Small intestine (tissue), 7 donors: ENCODE measurements at regions not wholly inside any gene's neighbourhood (a gene's known extent, or its start where the extent isn't known, plus 50 kb on each side); places are given as distances from the start of the nearest gene placed in this dataset.
A peak's percentile ranks its signal among the peaks of the same experiment; 100 is the strongest.

Experiments
- DNase-seq, 2 donors: peaks; one replicate each; pipeline versions ENCODE4 v3.0.0 to v3.0.0-alpha.2; 2013
- FAIRE-seq: peaks from 2 replicates; lab custom pipeline; 2012; peaks lifted over from hg19 to GRCh38; lab: Jason Lieb, UNC
- H3K27ac ChIP-seq, 3 donors: one replicate each; pipeline ENCODE4 v1.5.1; 2013; ENCODE audit warnings: low read length in 2 of 3, mild to moderate bottlenecking in 2 of 3, control low read depth in 1 of 3, inconsistent platforms in 1 of 3, low read depth in 1 of 3, moderate library complexity in 1 of 3
- H3K27me3 ChIP-seq, 3 donors: one replicate each; pipeline ENCODE4 v1.6.1; 2013; ENCODE audit warnings: low read length in 3 of 3, inconsistent platforms in 1 of 3; ENCODE audit not compliant: control insufficient read depth in 3 of 3, insufficient read depth in 3 of 3
- H3K36me3 ChIP-seq, 3 donors: one replicate each; pipeline ENCODE4 v1.6.1; 2013; ENCODE audit warnings: low read length in 3 of 3, inconsistent platforms in 1 of 3, low read depth in 1 of 3, mild to moderate bottlenecking in 1 of 3, moderate library complexity in 1 of 3; ENCODE audit not compliant: control insufficient read depth in 3 of 3, insufficient read depth in 2 of 3
- H3K4me1 ChIP-seq, 3 donors: one replicate each; pipeline ENCODE4 v1.6.1; 2013; ENCODE audit warnings: low read length in 2 of 3, inconsistent platforms in 1 of 3, low read depth in 1 of 3, mild to moderate bottlenecking in 1 of 3, moderate library complexity in 1 of 3; ENCODE audit not compliant: control insufficient read depth in 3 of 3, insufficient read depth in 2 of 3
- H3K4me3 ChIP-seq, 3 donors: one replicate each; pipeline ENCODE4 v1.5.1; 2013; ENCODE audit warnings: low read length in 3 of 3, control low read depth in 1 of 3, inconsistent platforms in 1 of 3, low read depth in 1 of 3, mild to moderate bottlenecking in 1 of 3, moderate library complexity in 1 of 3
- H3K9me3 ChIP-seq, 2 donors: one replicate each; pipeline ENCODE4 v1.6.1; 2013; ENCODE audit warnings: low read depth in 1 of 2, low read length in 1 of 2; ENCODE audit not compliant: control insufficient read depth in 2 of 2, insufficient read depth in 1 of 2
- WGBS, 3 donors: extraction: QIAGEN DNeasy Blood & Tissue Kit; methylation state at CpG; one replicate each; pipeline ENCODE4 v1.1.7; 2013; 5-methylcytosine and 5-hydroxymethylcytosine counted together
- donor health status: healthy with polysubstance abuse.
- donor health status: control.
- donor health status: control.
- donor health status: Bipolar disorder and iron deficiency.
- donor health status: healthy.

GRCh38 chr7:25486656-25487055 is 258.4 kb upstream of the NPVF start:
- 78 to 86% (median 84%) methylated on average over 2 of the region's 2 CpGs for WGBS, 3 donors
- H3K4me3 ChIP-seq, result no peak overlapping the region
- no peak overlapping the region for H3K27ac ChIP-seq
- no peaks in the 10 kb centered on the region for H3K36me3 ChIP-seq
- peaks cover 0 to 2% (median 0%) of the 10 kb centered on the region in 3 donors for H3K27me3 ChIP-seq
- FAIRE-seq, result no peak
- H3K9me3 ChIP-seq, result no peaks in the 10 kb centered on the region
- H3K4me1 ChIP-seq, result no peaks in the 10 kb centered on the region
- no peak for DNase-seq

DNA sequence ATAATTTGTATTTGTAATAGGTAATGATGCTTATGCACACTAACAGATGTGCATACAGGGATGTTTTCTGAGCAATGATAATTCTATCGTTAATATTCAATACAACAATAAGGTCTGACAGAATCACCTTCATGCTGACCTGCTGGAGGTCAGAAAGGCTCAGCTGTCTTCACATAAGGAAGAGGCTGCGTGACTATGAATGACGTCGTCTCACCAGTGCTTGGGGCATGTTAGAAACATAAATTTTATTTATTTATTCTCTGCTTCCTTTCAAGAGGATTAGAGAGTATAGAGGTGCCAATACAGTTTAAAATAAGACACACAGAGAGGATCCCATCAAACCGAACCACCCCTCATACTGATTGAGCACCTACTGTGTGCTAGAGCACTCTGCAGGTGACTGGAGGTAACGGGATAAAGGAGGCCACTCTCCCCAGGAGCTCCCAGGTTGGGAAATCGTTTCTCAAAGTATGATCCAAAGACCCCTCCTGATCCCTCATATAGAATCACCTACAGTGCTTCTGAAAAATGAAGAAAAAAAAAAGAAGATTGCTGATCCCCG is 265.6 kb upstream of the NPVF start:
- Histone ChIP-seq H3K27me3 (no peaks in the 10 kb centered on the region), H3K4me3 (no peak overlapping the region), H3K27ac (no peak overlapping the region), H3K36me3 (no peaks in the 10 kb centered on the region), H3K9me3 (no peaks in the 10 kb centered on the region), H3K4me1 (peaks cover 0 to 5% (median 0%) of the 10 kb centered on the region in 3 donors)
- FAIRE-seq (no peak), DNase-seq (no peak)
- WGBS, 3 donors, result 76 to 84% (median 84%) methylated on average over 8 of the region's 8 CpGs

GRCh38 chr7:25494896-25495295 is 266.6 kb upstream of the NPVF start:
- DNase-seq, result no peak
- WGBS, 3 donors, result 88 to 98% (median 94%) methylated on average over 2 of the region's 2 CpGs
- Histone ChIP-seq H3K4me1 (peaks cover 0 to 5% (median 0%) of the 10 kb centered on the region in 3 donors), H3K9me3 (no peaks in the 10 kb centered on the region), H3K27ac (peak overlapping the region in 1 of 3 donors; percentile 27), H3K4me3 (no peak overlapping the region), H3K27me3 (no peaks in the 10 kb centered on the region), H3K36me3 (no peaks in the 10 kb centered on the region)
- no peak for FAIRE-seq

DNA sequence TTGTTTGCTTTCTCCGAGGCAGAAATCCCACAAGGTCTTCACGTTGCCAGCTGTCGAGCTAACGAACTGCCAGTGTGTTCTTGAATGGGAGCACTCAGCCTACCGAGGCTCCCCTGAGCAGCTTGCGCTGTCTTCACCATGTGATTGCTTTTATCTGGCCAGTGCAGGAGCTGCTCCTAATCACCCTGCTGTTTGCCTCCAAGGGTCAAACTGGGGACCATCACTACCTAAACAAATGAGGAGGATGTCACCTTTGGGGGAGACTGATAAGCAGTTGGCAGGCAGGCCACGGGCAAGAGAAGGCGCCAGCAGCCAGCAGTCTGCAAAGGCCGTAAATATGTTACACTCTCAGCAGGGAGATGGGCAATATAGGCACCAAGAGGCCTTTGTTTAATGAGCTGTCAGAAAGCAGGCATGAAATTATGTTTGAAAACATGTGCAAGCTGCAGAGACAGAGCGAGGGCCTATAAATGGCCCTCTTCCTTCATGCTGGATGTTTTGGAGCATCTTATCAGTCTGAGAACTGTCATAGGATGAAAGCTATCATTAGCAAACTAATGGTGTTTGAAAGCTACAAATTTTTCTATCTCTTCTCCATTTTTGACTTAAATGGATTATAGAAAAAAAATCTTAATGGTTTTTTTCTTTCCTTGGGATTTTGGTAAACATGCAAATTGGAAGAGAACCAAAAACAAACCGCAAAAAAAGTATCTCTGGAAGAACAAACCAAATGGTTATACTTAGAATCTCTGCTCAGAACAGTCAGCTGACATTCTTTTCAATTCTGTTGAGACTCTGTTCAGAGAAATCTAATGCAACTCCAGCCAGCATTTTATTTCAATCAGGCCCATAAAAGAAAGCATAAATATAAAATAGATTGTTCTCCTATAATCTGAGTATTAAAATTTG is 267.3 kb upstream of the NPVF start:
- DNase-seq (peak in 1 of 2 donors; percentile 30), FAIRE-seq (no peak)
- no peaks in the 10 kb centered on the region for H3K36me3 ChIP-seq
- no peaks in the 10 kb centered on the region for H3K27me3 ChIP-seq
- 65 to 74% (median 70%) methylated on average over 11 of the region's 11 CpGs for WGBS, 3 donors
- H3K27ac ChIP-seq, result peak overlapping the region in 1 of 3 donors; percentile 27
- no peak overlapping the region for H3K4me3 ChIP-seq
- no peaks in the 10 kb centered on the region for H3K9me3 ChIP-seq
- peaks cover 0 to 5% (median 0%) of the 10 kb centered on the region in 3 donors for H3K4me1 ChIP-seq

GRCh38 chr7:25496476-25497368 is 268.4 kb upstream of the NPVF start:
- FAIRE-seq (no peak), DNase-seq (no peak)
- Histone ChIP-seq H3K4me1 (peaks cover 0 to 5% (median 0%) of the 10 kb centered on the region in 3 donors), H3K27me3 (no peaks in the 10 kb centered on the region), H3K4me3 (no peak overlapping the region), H3K9me3 (no peaks in the 10 kb centered on the region), H3K36me3 (no peaks in the 10 kb centered on the region), H3K27ac (peak overlapping the region in 1 of 3 donors; percentile 68)
- 77 to 89% (median 85%) methylated on average over 11 of the region's 11 CpGs for WGBS, 3 donors

DNA sequence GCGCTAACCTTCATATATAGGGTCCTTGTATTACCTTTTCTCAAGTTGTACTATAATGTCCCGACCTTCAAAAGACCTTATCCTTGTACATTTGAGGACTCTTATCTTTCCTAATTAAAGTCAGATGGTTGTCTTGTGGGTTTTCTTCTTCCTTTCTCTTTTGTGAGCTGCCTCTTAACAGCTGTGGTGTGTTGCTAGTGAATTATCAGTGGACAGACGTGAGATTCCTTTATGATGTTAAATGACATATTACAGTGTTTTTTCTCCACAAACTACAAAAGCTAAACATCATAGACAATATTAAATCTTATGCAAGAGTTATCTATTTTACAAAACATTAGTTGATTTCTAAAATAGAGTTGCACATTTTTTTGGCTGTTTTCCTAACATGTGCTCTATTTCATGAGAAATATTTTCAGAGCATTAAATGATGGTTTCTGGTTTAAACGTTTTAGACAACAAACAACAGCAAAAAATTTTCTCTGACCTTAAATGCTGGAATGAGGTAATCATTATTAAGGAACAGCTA is 272.2 kb upstream of the NPVF start:
- Histone ChIP-seq H3K27ac (no peak overlapping the region), H3K9me3 (no peaks in the 10 kb centered on the region), H3K4me3 (no peak overlapping the region), H3K4me1 (peaks cover 0 to 1% (median 0%) of the 10 kb centered on the region in 3 donors), H3K27me3 (peaks cover 0 to 3% (median 0%) of the 10 kb centered on the region in 3 donors), H3K36me3 (no peaks in the 10 kb centered on the region)
- DNase-seq (no peak), FAIRE-seq (no peak)
- WGBS, 3 donors, result 56 to 63% (median 63%) methylated on average over 4 of the region's 4 CpGs

GRCh38 chr7:25503306-25503705 is 275.0 kb upstream of the NPVF start:
- H3K27ac ChIP-seq, result no peak overlapping the region
- no peaks in the 10 kb centered on the region for H3K9me3 ChIP-seq
- DNase-seq, result no peak
- no peaks in the 10 kb centered on the region for H3K4me1 ChIP-seq
- 69 to 87% (median 72%) methylated on average over 2 of the region's 2 CpGs for WGBS, 3 donors
- FAIRE-seq, result no peak
- peaks cover 0 to 4% (median 0%) of the 10 kb centered on the region in 3 donors for H3K27me3 ChIP-seq
- no peaks in the 10 kb centered on the region for H3K36me3 ChIP-seq
- H3K4me3 ChIP-seq, result no peak overlapping the region
